Mucosa of rectum (tissue), 2 donors: ENCODE measurements at regions not wholly inside any gene's neighbourhood (a gene's known extent, or its start where the extent isn't known, plus 50 kb on each side); places are given as distances from the start of the nearest gene placed in this dataset.

Experiments used
- H3K27ac ChIP-seq, 2 donors: one replicate each; pipeline ENCODE4 v1.7.0; 2013; ENCODE audit warnings: inconsistent platforms in 2 of 2, low read depth in 2 of 2, low read length in 2 of 2
- H3K27me3 ChIP-seq, 2 donors: one replicate each; pipeline ENCODE4 v1.7.0; 2013; ENCODE audit warnings: low read length in 2 of 2; ENCODE audit not compliant: control insufficient read depth in 2 of 2, insufficient read depth in 2 of 2
- H3K36me3 ChIP-seq, 2 donors: one replicate each; pipeline ENCODE4 v1.7.0; 2013; ENCODE audit warnings: low read length in 2 of 2; ENCODE audit not compliant: control insufficient read depth in 2 of 2, insufficient read depth in 2 of 2
- H3K4me1 ChIP-seq, 2 donors: one replicate each; pipeline ENCODE4 v1.7.0; 2013; ENCODE audit warnings: low read length in 2 of 2, mild to moderate bottlenecking in 1 of 2; ENCODE audit not compliant: control insufficient read depth in 2 of 2, insufficient read depth in 2 of 2
- H3K4me3 ChIP-seq, 2 donors: one replicate each; pipeline ENCODE4 v1.7.0; 2013; ENCODE audit warnings: low read length in 2 of 2
- H3K9ac ChIP-seq, 2 donors: one replicate each; pipeline ENCODE4 v1.7.0; 2013; ENCODE audit warnings: low read length in 2 of 2, low read depth in 1 of 2, mild to moderate bottlenecking in 1 of 2
- H3K9me3 ChIP-seq, 2 donors: one replicate each; pipeline ENCODE4 v1.7.0; 2013; ENCODE audit warnings: low read length in 2 of 2; ENCODE audit not compliant: control insufficient read depth in 2 of 2
- donor health status: healthy.
- donor health status: Normal muscosa, but diverticular disease.

- no peaks in the 10 kb centered on the region for H3K27me3 ChIP-seq
- no peak overlapping the region for H3K4me3 ChIP-seq
- no peak overlapping the region for H3K27ac ChIP-seq
- no peaks in the 10 kb centered on the region for H3K4me1 ChIP-seq
- no peaks in the 10 kb centered on the region for H3K36me3 ChIP-seq
- H3K9me3 ChIP-seq, result no peaks in the 10 kb centered on the region
- no peak overlapping the region for H3K9ac ChIP-seq
Observed at GRCh38 chr7:145951566-145951965, 165.0 kb upstream of the CNTNAP2 start.

GRCh38 chr7:145928937-145929336, 187.7 kb upstream of the CNTNAP2 start:
- no peak overlapping the region for H3K4me3 ChIP-seq
- H3K27ac ChIP-seq, result no peak overlapping the region
- no peaks in the 10 kb centered on the region for H3K4me1 ChIP-seq
- H3K27me3 ChIP-seq, result no peaks in the 10 kb centered on the region
- H3K9me3 ChIP-seq, result no peaks in the 10 kb centered on the region
- H3K36me3 ChIP-seq, result no peaks in the 10 kb centered on the region
- H3K9ac ChIP-seq, result no peak overlapping the region

- H3K9ac ChIP-seq, result no peak overlapping the region
- H3K27ac ChIP-seq, result no peak overlapping the region
- H3K4me3 ChIP-seq, result no peak overlapping the region
- H3K9me3 ChIP-seq, result peaks cover 3% of the 10 kb centered on the region in 2 donors
- no peaks in the 10 kb centered on the region for H3K27me3 ChIP-seq
- no peaks in the 10 kb centered on the region for H3K36me3 ChIP-seq
- no peaks in the 10 kb centered on the region for H3K4me1 ChIP-seq
Observed at GRCh38 chr7:145919712-145920111, 196.9 kb upstream of the CNTNAP2 start.

- H3K9ac ChIP-seq, result no peak overlapping the region
- no peak overlapping the region for H3K27ac ChIP-seq
- H3K4me1 ChIP-seq, result no peaks in the 10 kb centered on the region
- H3K27me3 ChIP-seq, result no peaks in the 10 kb centered on the region
- H3K9me3 ChIP-seq, result peaks cover 0 to 3% of the 10 kb centered on the region in 2 donors
- H3K36me3 ChIP-seq, result no peaks in the 10 kb centered on the region
- H3K4me3 ChIP-seq, result no peak overlapping the region
Observed at GRCh38 chr7:145916776-145917175, 199.8 kb upstream of the CNTNAP2 start.

GRCh38 chr7:145915679-145916078, 200.9 kb upstream of the CNTNAP2 start:
- H3K27ac ChIP-seq, result no peak overlapping the region
- H3K4me1 ChIP-seq, result no peaks in the 10 kb centered on the region
- H3K9me3 ChIP-seq, result peaks cover 0 to 3% of the 10 kb centered on the region in 2 donors
- no peaks in the 10 kb centered on the region for H3K36me3 ChIP-seq
- no peaks in the 10 kb centered on the region for H3K27me3 ChIP-seq
- H3K4me3 ChIP-seq, result no peak overlapping the region
- H3K9ac ChIP-seq, result no peak overlapping the region

GRCh38 chr7:145909991-145910513, 206.5 kb upstream of the CNTNAP2 start:
- no peaks in the 10 kb centered on the region for H3K27me3 ChIP-seq
- no peak overlapping the region for H3K4me3 ChIP-seq
- no peaks in the 10 kb centered on the region for H3K36me3 ChIP-seq
- no peak overlapping the region for H3K27ac ChIP-seq
- H3K9me3 ChIP-seq, result no peaks in the 10 kb centered on the region
- H3K9ac ChIP-seq, result no peak overlapping the region
- H3K4me1 ChIP-seq, result no peaks in the 10 kb centered on the region

GRCh38 chr7:145903658-145904057, 212.9 kb upstream of the CNTNAP2 start:
- Histone ChIP-seq H3K4me3 (no peak overlapping the region), H3K27ac (no peak overlapping the region), H3K9ac (no peak overlapping the region)

GRCh38 chr7:145902123-145902522, 214.5 kb upstream of the CNTNAP2 start:
- no peak overlapping the region for H3K27ac ChIP-seq
- no peaks in the 10 kb centered on the region for H3K36me3 ChIP-seq
- H3K4me3 ChIP-seq, result no peak overlapping the region
- peaks cover 0 to 5% of the 10 kb centered on the region in 2 donors for H3K9me3 ChIP-seq
- no peaks in the 10 kb centered on the region for H3K4me1 ChIP-seq
- H3K9ac ChIP-seq, result no peak overlapping the region
- H3K27me3 ChIP-seq, result no peaks in the 10 kb centered on the region

More at GRCh38 chr7:145903658-145904057, 212.9 kb upstream of the CNTNAP2 start:
- H3K9me3 ChIP-seq, result peaks cover 0 to 5% of the 10 kb centered on the region in 2 donors
- no peaks in the 10 kb centered on the region for H3K27me3 ChIP-seq
- no peaks in the 10 kb centered on the region for H3K4me1 ChIP-seq
- H3K36me3 ChIP-seq, result no peaks in the 10 kb centered on the region

- Histone ChIP-seq H3K4me1 (no peaks in the 10 kb centered on the region), H3K9me3 (peaks cover 0 to 5% of the 10 kb centered on the region in 2 donors), H3K27ac (no peak overlapping the region), H3K36me3 (no peaks in the 10 kb centered on the region), H3K27me3 (no peaks in the 10 kb centered on the region), H3K9ac (no peak overlapping the region), H3K4me3 (no peak overlapping the region)
Observed at GRCh38 chr7:145899938-145900337, 216.7 kb upstream of the CNTNAP2 start.

GRCh38 chr7:145893925-145894535, 222.6 kb upstream of the CNTNAP2 start:
- Histone ChIP-seq H3K27ac (no peak overlapping the region), H3K9ac (no peak overlapping the region), H3K27me3 (no peaks in the 10 kb centered on the region), H3K4me1 (no peaks in the 10 kb centered on the region), H3K36me3 (no peaks in the 10 kb centered on the region), H3K9me3 (no peaks in the 10 kb centered on the region), H3K4me3 (no peak overlapping the region)
